Epithelial cell of proximal tubule (primary cell): ENCODE measurements at regions not wholly inside any gene's neighbourhood (a gene's known extent, or its start where the extent isn't known, plus 50 kb on each side); places are given as distances from the start of the nearest gene placed in this dataset.
A peak's percentile ranks its signal among the peaks of the same experiment; 100 is the strongest.

ENCODE experiments used
- DNase-seq: peaks from one replicate; pipeline ENCODE4 v3.0.0-alpha.2; 2011; ENCODE audit warnings: low read depth
- H3K4me3 ChIP-seq: 2 replicates; pipeline ENCODE4 v1.5.1; 2011; ENCODE audit warnings: low read depth, mild to moderate bottlenecking, low read length
- TF ChIP-seq, protein P1 (sequence below): conservative IDR thresholded peaks from 2 replicates; pipeline ENCODE4 v1.5.1; 2012; ENCODE audit warnings: low read depth, mild to moderate bottlenecking, low read length

DNA sequence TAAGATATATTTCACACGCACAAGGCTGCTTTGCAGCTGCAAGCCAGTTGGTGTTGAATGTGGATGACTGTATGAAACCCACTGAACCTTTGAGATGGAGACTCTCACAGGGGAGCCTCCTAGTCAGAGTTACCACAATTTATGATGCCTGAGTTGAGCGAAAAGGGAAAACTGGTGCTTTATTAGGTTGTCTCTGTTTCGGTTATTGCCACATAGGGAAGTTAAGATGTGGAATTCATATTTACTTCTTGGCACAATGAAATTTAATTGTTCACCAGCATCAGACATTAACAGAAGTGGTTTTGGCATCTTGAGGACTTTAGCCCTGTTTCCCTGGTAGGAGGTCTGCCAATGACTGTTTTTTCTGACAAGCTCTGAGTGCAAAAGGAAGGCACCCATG is 358.2 kb downstream of the SQOR start:
- TF ChIP-seq, protein P1, sequence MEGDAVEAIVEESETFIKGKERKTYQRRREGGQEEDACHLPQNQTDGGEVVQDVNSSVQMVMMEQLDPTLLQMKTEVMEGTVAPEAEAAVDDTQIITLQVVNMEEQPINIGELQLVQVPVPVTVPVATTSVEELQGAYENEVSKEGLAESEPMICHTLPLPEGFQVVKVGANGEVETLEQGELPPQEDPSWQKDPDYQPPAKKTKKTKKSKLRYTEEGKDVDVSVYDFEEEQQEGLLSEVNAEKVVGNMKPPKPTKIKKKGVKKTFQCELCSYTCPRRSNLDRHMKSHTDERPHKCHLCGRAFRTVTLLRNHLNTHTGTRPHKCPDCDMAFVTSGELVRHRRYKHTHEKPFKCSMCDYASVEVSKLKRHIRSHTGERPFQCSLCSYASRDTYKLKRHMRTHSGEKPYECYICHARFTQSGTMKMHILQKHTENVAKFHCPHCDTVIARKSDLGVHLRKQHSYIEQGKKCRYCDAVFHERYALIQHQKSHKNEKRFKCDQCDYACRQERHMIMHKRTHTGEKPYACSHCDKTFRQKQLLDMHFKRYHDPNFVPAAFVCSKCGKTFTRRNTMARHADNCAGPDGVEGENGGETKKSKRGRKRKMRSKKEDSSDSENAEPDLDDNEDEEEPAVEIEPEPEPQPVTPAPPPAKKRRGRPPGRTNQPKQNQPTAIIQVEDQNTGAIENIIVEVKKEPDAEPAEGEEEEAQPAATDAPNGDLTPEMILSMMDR, result no peak
- DNase-seq, result peak; percentile 40
- H3K4me3 ChIP-seq, result no peak overlapping the region

DNA sequence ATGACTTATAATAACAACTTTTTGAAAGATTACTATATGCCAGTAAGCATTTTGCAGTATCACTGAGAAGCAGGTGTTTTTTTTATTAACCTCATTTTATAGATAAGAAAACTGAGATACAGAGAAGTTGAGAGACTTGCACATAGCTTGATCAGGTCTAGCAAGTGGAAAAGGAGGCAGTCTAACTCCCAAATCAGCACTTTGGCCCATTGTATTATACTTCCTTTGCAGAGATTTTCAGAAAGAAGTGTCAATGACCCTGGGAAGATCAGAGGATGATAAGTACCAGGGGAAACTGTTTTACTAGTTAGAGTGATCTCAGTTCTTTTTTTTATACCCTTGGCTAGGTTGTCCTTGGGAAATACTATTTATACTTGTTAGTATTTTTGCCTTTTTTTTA is 358.7 kb downstream of the SQOR start:
- TF ChIP-seq, protein P1, result no peak
- no peak overlapping the region for H3K4me3 ChIP-seq

DNA sequence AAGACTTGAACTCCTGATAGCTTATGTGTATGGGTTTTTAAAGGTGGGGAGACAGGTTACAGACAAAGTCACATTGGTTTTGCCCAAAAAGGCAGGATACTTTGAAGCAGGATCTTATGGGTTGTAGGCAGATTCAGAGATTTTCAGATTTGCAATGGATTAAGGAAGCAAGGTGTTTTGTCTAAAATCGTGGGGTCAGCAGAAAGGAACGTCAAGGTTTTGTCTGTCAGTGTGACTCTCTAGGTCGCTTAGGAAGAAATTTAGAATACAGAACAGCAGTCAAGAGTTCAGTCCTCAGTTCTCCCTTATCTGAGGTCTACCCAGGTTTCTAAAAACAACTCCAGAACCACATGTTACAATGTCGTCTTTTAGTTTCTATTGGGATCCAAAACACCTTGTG is 361.0 kb downstream of the SQOR start:
- TF ChIP-seq, protein P1, result no peak
- H3K4me3 ChIP-seq, result no peak overlapping the region
- DNase-seq, result no peak

More for the DNA sequence above, 358.7 kb downstream of the SQOR start:
- no peak for DNase-seq

DNA sequence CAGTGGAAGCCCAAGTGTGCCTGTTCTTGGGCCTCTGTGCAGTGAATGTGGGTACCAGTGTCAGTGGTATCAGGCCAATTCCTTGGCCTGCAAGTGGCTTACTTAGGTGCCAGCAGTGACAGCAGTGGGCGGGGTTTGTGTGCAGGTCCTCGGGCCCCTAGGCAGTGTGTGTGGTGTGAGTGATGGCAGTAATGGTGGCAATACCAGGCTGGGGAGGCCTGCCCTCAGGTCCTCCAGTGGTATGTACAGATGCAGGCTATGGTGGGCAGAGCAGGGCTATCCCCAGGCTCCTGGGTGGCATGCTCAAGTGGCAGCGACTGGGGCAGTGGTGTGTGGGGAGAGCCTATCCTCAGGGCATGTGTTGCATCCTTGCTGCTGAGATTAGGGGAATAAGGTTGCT is 379.7 kb downstream of the SQOR start:
- H3K4me3 ChIP-seq, result no peak overlapping the region
- no peak for DNase-seq
- TF ChIP-seq, protein P1, result no peak

DNA sequence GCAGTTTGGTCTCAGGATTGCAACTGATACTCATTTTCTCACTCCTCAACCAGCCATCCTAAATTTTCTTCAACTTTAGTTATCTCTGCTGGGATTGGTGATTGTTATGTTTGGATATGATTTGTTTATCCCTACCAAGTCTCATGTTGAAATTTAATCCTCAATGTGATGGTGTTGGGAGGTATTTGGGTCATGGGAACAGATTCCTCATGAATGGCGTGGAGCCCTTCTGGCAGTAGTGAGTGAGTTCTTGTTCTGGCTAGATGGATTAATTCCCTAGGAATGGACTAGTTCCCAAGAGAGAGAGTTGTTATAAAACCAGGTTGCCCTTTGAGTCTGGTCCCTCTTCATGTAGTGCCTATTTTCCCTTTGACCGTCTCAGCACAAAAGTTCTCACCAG is 399.9 kb downstream of the SQOR start:
- no peak for DNase-seq
- TF ChIP-seq, protein P1, result no peak
- H3K4me3 ChIP-seq, result no peak overlapping the region

DNA sequence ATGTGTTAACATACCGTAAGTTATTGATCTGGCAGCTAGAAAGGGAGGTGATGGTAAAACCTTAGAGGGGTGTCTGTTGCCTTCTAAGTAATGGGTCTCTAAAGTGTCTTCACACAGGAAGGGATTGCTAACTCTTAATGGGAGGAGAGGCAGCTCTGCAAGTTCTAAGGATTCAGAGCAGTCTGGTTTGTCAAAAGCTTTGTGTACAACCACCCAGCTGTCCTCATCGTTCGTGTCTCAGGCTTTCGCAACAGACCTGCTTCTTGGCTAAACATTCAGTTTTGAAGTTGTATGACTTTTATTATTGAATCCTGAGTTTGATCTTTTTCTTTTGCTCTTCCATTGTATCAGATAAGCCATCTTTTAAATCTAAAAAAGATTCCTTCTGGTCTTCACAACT is 404.9 kb downstream of the SQOR start:
- TF ChIP-seq, protein P1, result no peak
- H3K4me3 ChIP-seq, result no peak overlapping the region
- DNase-seq, result no peak

DNA sequence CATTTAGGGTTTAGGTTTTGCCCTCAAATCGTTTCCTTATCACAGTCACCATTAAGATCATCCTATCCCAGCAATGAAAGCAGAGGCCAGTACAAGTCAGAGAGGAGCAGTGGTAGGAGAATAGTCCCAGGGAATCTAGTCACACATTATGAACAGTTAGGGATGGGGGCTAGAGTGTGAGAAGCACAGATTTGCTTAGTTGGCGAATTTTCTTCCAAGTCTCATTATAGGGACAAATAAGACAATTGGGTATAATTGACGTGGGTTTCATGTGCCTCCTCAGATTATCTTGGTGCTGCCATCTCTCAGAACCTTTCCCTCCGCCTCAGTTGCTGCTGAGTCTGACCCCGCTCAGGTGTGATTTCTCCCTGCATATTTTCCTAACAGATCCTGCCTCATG is 407.1 kb downstream of the SQOR start:
- TF ChIP-seq, protein P1, result no peak
- DNase-seq, result no peak
- H3K4me3 ChIP-seq, result no peak overlapping the region
